ENCODE measurements at regions not wholly inside any gene's neighbourhood (a gene's known extent, or its start where the extent isn't known, plus 50 kb on each side); places are given as distances from the start of the nearest gene placed in this dataset.
A peak's percentile ranks its signal among the peaks of the same experiment; 100 is the strongest.

DNA sequence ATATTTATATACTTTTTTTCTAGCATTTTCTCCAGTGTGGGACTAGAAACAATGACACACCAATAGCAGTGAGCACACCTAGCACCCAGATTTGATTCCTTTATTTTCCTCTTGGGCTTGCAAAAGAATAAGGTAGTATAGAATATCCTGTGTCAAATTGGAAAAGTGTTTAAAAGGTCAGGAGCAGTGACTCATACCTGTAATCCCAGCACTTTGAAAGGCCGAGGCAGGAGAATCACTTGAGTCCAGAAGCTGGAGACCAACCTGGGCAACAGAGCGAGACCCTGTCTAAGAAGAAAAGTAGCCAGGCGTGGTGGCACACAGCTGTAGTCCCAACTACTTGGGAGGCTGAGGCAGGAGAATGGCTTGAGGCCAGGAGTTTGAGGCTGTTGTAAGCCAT, 53.8 kb upstream of the SGPP1 start:
- DNase-seq (ENCODE audit: low read depth): no peak

DNA sequence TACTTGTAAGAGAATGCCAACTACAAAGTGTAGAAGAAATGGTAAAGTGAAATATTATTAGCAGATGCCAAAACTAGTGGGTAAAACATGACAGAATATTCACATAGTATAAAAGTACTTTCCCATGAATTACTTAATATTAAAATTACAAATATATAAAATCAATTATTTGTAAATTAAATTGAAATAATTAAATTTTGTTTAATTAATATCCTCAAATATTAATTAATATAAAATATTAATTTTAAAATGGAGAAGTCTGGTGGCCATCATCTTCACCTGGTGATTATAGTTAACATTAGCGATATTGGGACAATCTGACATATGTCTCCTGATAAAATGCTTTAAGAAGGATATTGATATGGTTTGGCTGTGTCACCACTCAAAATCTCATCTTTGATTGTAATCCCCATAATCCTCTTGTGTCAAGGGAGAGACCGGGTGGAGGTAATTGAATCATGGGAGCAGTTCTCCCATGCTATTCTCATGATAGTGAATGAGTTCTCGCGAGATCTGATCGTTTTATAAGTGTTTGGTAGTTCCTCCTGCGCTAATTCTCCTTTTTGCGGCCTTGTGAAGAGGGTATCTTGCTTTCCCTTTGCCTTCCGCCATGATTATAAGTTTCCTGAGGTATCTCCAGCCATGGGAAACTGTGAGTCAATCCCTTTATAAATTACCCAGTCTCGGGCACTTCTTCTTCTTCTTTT, 55.0 kb upstream of the SGPP1 start:
- DNase-seq (ENCODE audit: low read depth): no peak

DNA sequence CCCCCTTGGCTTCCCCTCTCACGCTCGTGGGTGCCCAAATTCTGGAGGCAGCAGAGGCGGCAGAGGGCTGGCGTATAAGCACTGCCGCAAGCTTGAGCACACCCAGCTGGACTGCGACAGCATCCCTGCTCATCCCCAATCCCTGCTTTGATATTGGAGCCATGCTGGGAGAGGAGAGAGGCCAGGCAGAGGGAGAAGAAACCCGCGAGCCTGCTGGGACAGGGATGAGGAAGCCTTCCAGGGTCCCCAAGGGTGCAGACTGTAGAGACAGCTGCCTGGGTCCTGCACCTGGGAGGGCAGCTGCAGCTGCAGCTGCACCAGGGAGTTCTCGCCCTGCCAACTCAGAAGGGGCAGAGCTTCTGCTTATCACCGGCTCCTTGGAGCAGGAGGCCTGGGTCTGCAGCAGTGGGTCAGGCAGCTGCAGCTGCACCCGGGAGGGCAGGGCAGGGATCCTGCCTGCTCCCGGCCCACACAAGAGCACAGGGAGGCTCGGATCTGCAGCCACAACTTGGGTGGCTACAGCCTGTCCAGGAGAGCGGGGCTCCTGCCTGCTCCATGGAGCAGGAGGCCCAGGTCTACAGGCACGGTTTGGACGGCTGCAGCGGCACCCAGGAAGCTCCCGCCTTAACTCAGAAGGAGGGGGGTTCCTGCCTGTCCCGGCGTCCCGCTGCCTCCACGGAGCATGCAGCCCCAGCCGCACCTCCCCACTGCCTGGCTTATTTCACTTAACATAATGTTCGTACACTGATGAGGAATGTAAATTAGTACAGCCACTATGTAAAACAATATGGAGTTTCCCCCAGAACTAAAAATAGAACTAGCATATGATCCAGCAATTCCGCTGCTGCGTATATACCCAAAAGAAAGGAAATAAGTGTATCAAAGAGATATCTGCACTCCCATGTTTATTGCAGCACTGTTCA, 60.4 kb upstream of the SGPP1 start:
- no peak for DNase-seq (ENCODE audit: low read depth)

DNA sequence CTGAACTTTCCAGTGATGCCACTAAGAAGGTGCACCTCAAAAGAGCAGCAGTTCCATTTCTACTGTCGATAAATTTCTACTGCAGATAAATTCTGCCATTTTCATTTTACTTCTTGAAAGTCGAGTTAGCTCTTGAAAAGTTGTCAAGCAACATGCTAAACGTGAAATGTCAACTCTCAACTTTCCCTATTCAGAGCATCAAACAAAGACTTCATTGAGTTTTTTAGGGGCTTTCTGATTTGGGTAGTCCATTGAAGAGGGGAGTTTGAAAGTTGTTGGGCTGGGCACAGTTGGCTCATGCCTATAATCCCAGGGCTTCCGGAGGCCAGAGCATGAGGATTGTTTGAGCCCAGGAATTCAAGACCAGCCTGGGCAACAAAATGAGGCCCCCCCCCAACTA, 59.4 kb upstream of the SYNE2 start:
- no peak for DNase-seq (ENCODE audit: low read depth)

DNA sequence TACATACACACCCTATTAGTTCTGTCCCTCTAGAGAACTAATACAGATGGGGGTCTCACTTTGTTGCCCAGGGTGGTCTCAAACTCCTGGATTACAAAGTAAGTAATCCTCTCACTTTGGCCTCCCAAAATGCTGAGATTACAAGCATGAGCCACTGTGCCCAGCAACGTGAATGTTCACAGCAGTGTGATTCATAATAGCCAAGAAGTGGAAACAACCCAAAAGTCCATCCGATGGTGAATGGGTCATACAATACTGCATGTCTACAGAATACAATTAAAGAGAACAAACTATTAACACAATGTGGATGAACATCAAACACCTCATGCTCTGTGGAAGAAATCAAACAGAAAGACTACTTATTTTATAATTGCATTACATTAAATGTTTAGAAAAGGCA, 57.3 kb upstream of the SYNE2 start:
- DNase-seq (ENCODE audit: low read depth): no peak

DNA sequence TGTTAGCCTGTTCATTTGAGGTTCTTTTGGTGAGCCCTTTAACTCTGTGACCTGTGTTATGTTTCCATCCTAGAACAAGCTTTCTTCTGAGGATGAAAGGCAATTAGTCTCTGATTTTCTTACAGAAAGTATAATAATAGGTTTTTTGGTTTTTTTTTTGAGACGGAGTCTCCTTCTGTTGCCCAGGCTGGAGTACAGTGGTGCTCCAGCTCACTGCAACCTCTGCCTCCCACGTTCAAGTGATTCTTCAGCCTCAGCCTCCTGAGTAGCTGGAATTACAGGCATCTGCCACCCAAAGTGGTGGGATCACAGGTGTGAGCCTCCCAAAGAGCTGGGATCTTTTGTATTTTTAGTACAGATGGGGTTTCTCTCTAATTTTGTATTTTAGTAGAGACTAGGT, 52.7 kb upstream of the SYNE2 start:
- no peak for DNase-seq (ENCODE audit: low read depth)

DNA sequence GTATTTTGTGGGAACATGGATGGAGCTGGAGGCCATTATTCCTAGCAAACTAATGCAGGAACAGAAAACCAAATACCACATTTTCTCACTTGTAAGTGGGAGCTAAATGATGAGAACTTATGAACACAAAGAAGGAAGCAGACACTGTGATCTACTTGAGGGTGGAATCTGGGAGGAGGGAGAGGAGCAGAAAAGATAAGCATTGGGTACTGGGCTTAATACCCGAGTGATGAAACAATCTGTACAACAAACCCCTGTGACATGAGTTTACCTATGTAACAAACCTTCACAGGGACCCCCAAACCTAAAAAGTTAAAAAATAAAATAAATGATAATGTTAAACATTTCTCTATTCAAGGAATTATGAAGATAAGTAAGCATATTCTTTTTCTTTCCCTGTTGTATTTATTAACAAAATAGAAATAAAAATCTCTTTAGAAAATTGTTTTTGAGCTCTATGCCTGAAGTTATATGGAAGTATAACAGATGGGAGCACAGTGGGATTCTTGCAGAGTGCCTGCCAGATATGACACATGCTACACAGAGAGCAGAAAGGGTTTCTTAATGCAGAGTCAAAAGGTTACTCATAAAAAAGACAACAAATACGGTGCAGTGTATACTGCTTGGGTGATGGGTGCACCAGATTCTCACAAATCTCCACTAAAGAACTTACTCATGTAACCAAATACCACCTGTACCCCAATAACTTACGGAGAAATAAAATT, 52.0 kb upstream of the SYNE2 start:
- peak; percentile 9 for DNase-seq (ENCODE audit: low read depth)

Measured in EH (cell line).